ENCODE measurements at regions not wholly inside any gene's neighbourhood (a gene's known extent, or its start where the extent isn't known, plus 50 kb on each side); places are given as distances from the start of the nearest gene placed in this dataset.

- DNase-seq = no peak
These were observed 267.9 kb downstream of the SOX11 start for GRCh38 chr2:5959836-5960820.

- DNase-seq = no peak
These were observed 275.3 kb downstream of the SOX11 start for GRCh38 chr2:5967506-5967905.

- no peak for DNase-seq
These were observed 277.1 kb downstream of the SOX11 start for GRCh38 chr2:5969303-5969702.

GRCh38 chr2:5970347-5970746, 278.2 kb downstream of the SOX11 start:
- DNase-seq = no peak

GRCh38 chr2:5974477-5974876, 282.3 kb downstream of the SOX11 start:
- DNase-seq = no peak

GRCh38 chr2:5975401-5975800, 283.2 kb downstream of the SOX11 start:
- DNase-seq = no peak

GRCh38 chr2:5976531-5977065, 284.4 kb downstream of the SOX11 start:
- no peak for DNase-seq

GRCh38 chr2:5977477-5977876, 285.3 kb downstream of the SOX11 start:
- no peak for DNase-seq

GRCh38 chr2:5978131-5978751, 286.1 kb downstream of the SOX11 start:
- no peak for DNase-seq

- DNase-seq = no peak
These were observed 288.4 kb downstream of the SOX11 start for GRCh38 chr2:5980450-5981190.

GRCh38 chr2:5982193-5982902, 290.2 kb downstream of the SOX11 start:
- no peak for DNase-seq

GRCh38 chr2:5982903-5983265, 290.7 kb downstream of the SOX11 start:
- DNase-seq = no peak

GRCh38 chr2:5983511-5984272, 291.5 kb downstream of the SOX11 start:
- DNase-seq = no peak

- DNase-seq = no peak
These were observed 292.1 kb downstream of the SOX11 start for GRCh38 chr2:5984273-5984655.

- no peak for DNase-seq
These were observed 292.8 kb downstream of the SOX11 start for GRCh38 chr2:5984946-5985345.

GRCh38 chr2:5985536-5986385, 293.6 kb downstream of the SOX11 start:
- DNase-seq = no peak

GRCh38 chr2:5986801-5987787, 294.9 kb downstream of the SOX11 start:
- no peak for DNase-seq

GRCh38 chr2:5988120-5988519, 295.9 kb downstream of the SOX11 start:
- no peak for DNase-seq

- no peak for DNase-seq
These were observed 297.9 kb downstream of the SOX11 start for GRCh38 chr2:5990086-5990485.

Measured in EL (cell line).